HG03060 (cell line): ENCODE measurements at regions not wholly inside any gene's neighbourhood (a gene's known extent, or its start where the extent isn't known, plus 50 kb on each side); places are given as distances from the start of the nearest gene placed in this dataset.
"Not testable (repeated sequence)": the region's sequence is repeated elsewhere in the genome, so short reads cannot be mapped to it uniquely, and the experiment has no call there.

Source experiments
- ATAC-seq: cut with Tn5 transposase; IDR thresholded peaks from one replicate; pipeline ENCODE4 v1.9.1; 2021; ENCODE audit warnings: low read depth, moderate number of reproducible peaks; ENCODE audit not compliant: unreplicated experiment

DNA sequence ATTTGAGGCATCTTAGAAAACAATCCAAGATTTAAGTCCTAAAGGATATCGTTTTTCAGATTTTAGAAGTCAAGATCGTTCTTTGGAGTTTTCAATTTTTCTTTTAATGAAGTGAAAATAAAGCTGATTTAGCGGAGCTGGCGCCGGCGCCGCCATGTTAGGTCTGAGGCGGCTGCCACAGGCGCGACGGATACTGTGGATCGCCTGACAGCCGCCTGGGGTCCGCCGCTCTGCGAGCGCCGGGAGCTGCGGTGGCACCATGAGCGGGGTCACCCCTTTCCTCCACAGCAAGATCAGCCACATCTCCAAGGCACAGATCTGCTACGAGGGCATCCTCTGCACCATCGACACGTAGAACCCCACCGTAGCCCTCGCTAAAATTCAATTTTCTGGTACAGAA lies 247.2 kb downstream of the GJA1 start:
- ATAC-seq = no peak

DNA sequence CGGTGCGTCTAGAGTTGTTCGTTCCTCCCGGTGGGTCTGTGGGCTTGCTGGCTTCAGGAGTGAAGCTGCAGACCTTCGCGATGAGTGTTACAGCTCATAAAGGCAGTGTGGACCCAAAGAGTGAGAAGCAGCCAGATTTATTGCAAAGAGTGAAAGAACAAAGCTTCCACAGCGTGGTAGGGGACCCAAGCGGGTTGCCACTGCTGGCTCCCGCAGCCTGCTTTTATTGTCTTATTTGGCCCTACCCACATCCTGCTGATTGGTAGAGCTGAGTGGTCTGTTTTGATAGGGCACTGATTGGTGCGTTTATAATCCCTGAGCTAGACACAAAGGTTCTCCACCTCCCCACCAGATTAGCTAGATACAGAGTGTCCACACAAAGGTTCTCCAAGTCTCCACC lies 250.4 kb downstream of the GJA1 start:
- ATAC-seq = not testable (repeated sequence)

DNA sequence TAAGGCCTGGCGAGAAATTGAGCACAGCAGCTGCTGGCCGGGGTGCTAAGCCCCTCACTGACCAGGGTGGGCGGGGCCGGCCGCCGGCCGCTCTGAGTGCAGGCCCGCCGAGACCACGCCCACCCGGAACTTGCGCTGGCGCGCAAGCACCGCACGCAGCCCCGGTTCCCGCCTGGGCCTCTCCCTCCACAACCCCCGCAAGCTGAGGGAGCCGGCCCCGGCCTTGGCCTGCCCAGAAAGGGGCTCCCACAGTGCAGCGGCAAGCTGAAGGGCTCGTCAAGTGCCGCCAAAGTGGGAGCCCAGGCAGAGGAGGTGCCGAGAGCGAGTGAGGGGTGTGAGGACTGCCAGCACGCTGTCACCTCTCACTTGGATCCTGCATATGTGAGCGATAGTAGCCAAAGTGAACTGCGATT lies 251.2 kb downstream of the GJA1 start:
- no peak for ATAC-seq

DNA sequence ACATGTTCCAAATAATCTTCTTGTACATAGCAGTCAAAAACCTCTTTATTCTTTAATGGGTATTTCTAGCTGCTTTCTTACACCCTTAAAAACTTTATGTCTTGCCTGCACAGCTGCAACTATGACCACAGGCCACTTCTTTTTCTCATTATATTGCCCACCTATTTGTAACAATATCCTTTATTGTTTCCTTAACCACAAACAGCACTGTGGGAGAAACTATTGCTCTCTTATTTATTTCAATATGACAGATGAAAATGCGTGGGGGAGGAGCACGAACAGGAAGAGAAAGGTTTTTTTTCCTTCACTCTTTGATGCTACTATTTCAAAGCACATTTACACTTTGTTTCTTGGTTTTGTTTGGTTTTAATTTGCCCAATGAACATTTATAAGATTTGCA lies 253.5 kb downstream of the GJA1 start:
- no peak for ATAC-seq

DNA sequence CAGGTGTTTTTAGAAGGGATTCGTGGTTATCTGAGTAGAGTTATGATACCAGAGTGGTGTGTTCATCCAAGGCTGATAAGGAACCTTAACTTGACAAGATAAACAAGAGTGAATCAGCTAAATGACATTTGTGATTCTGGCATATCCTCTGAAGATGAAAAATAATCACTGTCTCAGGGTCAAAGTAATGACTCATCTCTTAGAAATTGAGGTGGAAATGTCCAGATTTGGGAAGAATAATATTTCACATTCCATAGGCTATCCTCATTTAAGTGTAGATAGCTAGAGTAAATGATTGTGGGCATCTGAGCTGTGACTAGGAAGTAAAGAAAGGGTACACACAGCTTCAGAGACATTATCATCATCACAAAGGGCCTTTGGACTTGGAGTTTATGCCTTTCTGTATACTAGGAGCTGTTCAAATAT lies 255.7 kb downstream of the GJA1 start:
- no peak for ATAC-seq

DNA sequence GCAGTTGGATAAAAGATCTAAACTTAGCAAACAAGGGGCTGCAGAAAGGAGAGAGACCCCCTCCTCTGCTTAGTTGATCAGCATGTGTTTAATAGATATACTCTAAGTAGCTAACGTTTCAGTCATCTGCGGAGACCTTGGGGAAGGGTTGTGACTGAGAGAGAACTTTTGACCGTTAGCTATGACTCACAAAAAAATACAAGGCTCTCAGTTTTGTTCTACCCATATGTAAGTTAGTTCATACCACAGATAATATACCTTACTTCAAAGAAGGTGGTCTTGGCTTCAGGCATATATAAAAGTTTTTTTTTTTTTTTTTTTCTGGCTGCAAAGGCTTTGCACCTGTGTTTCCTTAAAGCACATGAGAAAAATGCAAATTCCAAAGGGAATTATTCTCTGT lies 258.9 kb downstream of the GJA1 start:
- no peak for ATAC-seq

DNA sequence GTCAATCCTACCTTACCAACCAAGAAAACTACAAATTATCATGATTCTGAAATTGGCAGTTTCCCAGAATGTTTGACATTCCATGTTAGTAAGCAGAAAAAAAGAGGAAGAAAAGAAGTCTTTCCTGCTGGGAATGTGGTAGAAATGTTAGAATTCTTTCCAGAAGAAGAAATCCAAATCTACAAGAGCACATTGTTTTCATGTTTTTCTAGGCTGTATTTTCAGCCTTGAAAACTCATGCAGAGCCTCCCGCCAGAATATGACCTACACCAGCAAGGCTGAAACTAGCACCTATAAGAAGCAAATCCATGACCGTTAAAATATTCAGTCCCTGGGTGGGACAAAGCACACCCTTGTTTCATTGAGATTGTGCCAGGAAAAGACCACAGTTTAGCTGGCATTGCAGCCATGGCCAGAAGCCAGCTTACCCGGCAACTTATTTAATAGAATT lies 259.4 kb downstream of the GJA1 start:
- no peak for ATAC-seq

DNA sequence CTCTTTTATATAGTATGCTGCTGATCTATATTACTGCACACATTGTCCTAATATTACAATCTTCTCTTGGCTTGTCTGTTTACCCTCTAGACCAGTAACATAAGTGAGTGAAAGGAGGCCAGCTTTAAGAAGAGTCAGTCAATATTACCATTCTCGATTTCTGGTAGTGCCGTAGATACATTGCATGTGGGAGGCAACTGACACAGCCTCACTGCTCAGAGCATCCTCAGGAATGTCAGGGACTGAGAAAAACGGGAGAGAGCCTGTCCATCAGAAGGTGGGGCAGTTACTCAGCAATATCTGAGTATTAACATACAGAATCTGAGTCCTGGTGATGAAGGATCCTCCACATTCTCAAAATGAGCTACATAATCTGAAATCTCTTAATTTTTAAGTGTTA lies 259.9 kb downstream of the GJA1 start:
- ATAC-seq = no peak

DNA sequence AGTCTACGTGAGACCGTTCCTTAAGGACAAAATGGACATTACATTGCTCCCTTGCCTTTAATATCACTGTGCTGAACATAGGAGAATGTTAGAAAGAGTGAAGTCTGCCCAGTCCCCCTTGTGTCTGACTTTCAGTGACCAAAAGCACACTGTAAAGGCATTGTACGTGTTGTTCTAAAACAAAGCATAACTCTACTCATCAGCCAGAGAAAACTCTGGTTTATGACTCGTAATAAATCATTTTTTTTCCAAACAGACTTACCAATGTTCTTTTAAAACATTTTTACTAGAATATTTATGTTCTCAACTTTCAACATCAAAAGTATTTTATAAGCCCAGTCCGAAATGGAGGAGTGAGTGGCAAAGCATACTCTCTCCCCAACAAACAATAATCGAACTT lies 262.5 kb downstream of the GJA1 start:
- ATAC-seq = no peak

DNA sequence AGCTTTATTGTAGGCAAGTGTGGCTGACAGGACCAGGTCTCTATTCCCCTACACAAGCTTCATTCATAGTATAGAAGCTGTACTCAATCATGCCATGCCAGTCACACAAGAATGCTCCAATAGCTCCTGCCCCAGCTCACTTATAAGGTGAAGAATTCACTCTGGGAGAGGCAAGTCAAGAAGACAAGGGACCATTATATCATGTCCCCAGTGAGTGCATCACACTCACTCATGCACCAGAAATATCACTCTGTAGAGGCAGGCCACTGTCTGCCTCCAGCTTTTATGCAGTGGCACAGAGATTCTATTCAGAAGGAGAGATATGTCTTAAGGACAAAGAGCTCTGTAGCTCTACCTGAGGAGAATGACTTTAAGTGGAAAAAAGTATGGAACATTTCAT lies 263.2 kb downstream of the GJA1 start:
- ATAC-seq = no peak

DNA sequence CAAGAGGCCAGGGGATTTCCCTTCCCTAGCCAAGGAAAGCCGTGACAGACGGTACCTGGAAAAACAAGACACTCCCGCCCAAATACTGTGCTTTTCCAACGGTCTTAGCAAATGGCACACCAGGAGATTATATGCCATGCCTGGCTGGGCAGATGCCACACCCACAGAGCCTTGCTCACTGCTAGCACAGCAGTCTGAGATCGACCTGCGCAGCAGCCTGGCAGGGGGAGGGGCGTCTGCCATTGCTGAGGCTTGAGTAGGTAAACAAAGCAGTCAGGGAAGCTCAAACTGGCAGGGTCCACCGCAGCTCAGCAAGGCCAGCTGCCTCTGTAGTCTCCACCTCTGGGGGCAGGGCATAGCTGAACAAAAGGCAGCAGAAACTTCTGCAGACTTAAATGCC lies 267.7 kb downstream of the GJA1 start:
- ATAC-seq = not testable (repeated sequence)

DNA sequence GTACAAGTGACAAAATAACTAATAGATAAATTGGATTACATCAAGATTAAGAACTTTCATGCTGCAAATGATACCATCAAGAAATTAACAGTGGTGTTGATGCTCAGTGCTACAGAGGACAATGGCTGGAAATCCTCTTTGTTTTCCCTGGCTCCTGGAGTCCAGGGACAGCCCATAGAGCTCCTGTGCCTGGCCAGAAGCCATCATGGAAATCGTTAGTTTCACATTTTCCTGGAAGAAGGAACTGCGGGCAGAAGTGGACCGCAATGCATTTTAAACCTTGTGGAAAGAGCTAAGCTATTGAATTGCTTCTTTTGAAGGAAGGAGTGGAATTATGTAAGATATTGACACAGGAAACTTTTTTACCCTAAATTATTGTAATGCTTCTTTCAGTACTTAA lies 276.0 kb downstream of the GJA1 start:
- ATAC-seq = no peak

DNA sequence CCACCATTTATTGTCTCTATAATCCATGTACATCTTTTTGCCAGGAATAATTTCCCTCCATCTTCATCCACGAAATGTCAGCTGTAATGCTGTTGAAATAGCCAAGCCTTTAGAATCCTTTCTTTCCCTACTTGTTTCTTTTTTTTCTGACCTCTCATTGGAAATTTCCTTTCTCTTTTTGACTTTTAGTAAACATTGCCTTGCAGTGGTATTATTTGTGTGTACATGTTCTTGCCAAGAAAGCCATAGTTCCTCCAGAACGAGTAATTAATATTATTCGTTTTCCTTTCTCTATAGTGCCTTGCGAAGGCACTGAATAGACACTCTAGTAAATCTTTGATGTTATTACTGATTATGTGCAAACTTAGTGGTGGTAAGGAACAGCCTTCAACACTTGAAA lies 282.2 kb downstream of the GJA1 start:
- ATAC-seq = no peak

DNA sequence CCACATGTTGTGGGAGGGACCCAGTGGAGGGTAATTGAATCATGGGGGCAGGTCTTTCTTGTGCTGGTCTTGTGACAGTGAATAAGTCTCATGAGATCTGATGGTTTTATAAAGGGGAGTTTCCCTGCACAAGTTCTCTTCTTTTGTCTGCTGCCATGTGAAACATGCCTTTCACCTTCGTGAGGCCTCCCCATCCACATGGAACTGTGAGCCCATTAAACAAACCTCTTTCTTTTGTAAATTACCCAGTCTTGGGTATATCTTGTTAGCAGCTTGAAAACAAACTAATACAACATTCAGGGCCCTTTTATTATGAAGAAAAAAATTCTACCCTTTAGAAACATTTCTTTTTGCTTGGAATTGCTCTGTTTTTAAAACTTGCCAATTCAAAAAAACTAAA lies 285.4 kb downstream of the GJA1 start:
- ATAC-seq = not testable (repeated sequence)

DNA sequence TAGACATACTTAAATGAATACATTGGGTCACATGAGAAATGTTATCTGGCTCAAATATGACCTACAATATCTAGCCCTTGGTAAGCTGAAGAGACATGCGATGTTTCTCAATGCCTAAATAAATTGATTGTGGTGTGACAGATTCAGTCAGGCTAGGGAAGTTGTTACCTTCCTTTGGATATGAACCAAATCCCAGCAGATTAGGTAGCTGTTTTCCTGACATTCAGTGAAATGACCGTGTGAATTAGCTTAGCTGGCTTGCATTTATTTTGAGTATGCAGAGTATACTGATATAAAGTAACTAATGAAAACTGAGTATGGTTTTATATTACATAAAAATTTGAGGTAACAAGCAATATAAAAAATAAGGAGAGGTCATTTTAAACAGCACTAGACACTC lies 288.2 kb downstream of the GJA1 start:
- ATAC-seq = no peak

DNA sequence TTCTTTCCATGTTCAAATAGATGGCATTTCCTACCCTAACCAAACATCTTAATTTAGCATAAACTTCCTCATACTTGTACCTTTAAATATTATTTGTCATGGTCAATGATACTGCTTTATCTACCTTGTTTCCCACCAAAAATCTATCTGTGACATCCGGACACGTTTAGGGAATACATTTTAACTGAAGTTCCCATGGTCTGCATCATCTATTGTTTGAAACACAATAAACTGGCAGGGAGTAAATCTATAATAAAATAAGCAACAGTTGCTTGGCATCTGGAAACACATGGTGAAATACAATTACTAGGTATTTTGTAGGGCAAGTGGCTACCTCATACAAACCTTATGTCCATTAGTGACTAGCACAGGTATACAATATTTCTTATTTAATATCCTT lies 289.1 kb downstream of the GJA1 start:
- ATAC-seq = no peak

DNA sequence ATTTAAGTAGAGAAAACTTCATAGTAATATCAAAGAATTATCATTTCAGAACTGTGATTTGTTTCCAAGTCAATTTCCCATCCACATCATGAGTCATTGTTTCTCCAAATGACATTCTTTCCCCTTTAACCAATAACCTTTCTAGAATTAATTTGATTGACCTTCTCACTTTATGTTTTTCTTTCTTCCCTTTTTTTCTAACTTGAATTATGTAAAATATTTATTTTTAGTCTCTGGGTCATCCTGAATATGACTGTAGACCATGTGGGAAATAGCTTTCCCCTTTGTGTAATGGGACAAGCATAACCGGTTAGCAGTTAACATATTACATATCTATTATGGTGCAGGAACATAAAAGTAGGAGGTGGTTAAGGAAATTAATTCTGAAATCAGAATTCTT lies 291.1 kb downstream of the GJA1 start:
- no peak for ATAC-seq

DNA sequence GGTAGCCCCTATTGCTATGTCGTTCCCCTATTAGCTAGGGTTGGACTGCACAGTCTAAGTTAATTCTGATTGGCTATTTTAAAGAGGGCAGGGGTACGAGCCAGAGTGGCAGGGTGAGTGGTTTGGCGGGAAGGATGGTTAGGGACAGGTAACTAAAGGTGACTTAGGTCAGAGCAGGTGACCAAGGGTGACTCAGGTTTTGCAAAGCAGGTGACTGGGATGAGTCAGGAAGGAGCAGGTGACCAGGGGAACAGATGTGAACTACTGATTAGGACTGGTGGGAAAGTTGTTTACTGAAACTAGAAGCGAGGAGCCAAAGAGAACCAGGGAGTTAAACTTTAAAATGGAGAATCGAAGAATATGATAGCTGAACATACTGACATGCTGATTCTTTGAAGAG lies 295.2 kb downstream of the GJA1 start:
- no peak for ATAC-seq

DNA sequence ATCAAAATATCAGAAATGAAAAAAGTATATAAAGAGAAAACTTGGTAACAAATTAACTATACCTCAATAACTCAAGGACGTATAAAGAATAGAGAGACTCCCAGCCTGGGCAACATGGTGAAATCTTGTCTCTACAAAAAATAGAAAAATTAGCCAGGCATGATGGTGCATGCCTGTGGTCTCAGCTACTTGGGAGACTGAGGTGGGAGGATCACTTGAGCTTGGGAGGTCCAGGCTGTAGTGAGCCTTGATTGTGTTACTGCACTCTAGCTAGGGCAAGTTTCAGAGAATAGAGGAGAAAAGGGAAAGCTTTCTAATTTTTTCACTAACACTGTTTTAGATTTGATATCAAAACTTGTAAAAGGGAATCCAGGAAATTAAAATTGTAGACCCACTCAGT lies 295.9 kb downstream of the GJA1 start:
- ATAC-seq = no peak

DNA sequence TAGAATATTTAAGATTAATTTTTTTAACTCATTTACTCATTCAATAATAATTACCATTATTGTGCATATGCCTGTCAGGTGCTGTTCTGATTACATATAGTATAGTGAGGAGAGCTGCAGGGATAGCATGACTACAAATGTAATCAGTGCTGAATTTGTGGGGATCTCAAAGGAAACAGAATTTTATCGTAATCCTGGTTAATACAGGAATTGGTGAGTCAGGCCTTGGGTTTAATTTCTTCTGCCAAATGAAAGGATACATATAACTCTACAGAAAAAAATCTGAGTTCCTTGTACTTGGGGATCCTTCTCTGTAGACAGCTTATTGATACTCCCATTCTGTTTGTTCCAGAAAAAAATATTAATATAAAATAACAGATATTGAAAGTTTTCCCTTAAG lies 297.2 kb downstream of the GJA1 start:
- ATAC-seq = no peak

DNA sequence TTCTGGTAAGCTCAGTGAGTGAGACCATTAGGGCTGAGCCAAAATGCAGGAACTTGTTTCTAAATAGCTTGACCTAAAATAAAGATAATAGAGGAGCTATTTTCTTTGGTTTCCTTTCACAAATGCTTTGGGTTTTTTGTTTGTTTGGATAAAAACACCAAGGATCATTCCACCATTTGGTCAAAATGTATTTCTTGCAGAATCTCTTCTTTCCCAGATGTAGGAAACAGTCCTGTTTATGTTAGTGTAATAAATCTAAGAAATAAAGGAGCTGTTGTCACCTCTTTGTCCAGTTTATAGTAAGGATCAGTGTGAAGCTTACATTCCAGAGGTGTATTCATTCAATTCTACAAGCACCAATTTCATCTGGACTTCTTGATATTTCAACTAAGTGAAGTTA lies 297.8 kb downstream of the GJA1 start:
- ATAC-seq = no peak

DNA sequence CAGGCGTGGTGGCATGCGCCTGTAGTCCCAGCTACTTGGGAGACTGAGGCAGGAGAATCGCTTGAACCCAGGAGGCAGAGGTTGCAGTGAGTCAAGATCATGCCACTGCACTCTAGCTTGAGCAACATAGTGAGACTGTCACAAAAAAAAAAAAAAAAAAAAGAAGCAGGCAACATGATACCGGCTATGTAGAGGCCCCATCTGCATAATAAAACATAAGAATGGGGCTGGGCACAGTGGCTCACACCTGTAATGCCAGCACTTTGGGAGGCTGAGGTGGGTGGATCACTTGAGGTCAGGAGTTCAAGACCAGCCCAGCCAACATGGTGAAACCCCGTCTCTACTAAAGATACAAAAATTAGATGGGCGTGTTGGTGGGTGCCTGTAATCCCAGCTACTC lies 304.7 kb downstream of the GJA1 start:
- not testable (repeated sequence) for ATAC-seq

DNA sequence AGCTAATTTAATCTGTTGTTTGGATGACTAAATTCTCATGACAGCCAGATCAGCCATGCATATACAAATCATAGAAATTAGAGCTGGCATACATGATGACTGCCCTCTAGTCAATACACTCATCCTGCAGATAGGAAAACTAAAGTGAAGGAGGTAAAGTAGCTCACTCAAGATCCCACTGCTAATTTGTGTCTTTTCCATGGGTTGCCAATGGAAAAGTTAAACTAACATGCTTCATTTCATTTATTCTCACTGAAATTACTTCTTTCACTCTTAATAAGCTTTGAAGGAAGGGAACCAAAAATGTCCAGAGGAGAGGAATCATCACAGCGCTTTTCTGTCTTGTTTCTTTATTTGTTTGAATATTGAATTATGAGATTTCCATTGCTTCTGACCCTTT lies 308.2 kb downstream of the GJA1 start:
- ATAC-seq = no peak

DNA sequence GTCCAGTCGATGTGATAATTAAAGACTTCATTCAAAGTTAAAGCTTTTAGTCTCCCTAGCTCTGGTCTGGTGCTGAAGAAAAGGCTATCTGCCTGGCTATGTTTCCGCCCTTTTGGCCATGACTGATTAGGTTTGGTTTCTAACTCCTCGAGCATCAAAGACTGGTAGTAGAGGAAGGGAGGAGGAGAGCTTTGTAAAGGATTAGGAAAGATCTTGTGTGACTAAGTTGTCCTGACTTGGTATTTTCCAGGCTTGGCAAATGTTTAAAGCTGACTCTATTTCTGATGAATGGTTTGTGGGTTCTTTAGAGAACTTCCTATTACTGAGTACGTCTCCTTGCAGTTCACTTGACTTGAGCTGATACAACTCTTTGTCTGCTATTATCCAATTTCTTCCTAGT lies 312.9 kb downstream of the GJA1 start:
- no peak for ATAC-seq
